T-helper 9 cell (primary cell): ENCODE measurements at regions not wholly inside any gene's neighbourhood (a gene's known extent, or its start where the extent isn't known, plus 50 kb on each side); places are given as distances from the start of the nearest gene placed in this dataset.

Experiments used
- DNase-seq: peaks from one replicate; pipeline ENCODE4 v3.0.0-alpha.2; 2020

- no peak for DNase-seq
These were observed 424.8 kb downstream of the KIF20B start for GRCh38 chr10:90126256-90126595.

- DNase-seq = no peak
These were observed 429.1 kb downstream of the KIF20B start for GRCh38 chr10:90130321-90131086.

GRCh38 chr10:90133606-90134005 lies 432.2 kb downstream of the KIF20B start:
- DNase-seq = no peak

GRCh38 chr10:90136731-90137316 lies 435.4 kb downstream of the KIF20B start:
- no peak for DNase-seq

GRCh38 chr10:90138844-90139243 lies 437.5 kb downstream of the KIF20B start:
- no peak for DNase-seq

- no peak for DNase-seq
These were observed 440.4 kb downstream of the KIF20B start for GRCh38 chr10:90141791-90142190.

- DNase-seq = no peak
These were observed 442.5 kb downstream of the KIF20B start for GRCh38 chr10:90143937-90144336.

GRCh38 chr10:90148116-90148855 lies 446.9 kb downstream of the KIF20B start:
- no peak for DNase-seq

GRCh38 chr10:90149563-90149962 lies 448.2 kb downstream of the KIF20B start:
- DNase-seq = no peak

GRCh38 chr10:90162271-90162853 lies 461.0 kb downstream of the KIF20B start:
- DNase-seq = no peak

- no peak for DNase-seq
These were observed 466.0 kb downstream of the KIF20B start for GRCh38 chr10:90167174-90168064.

- no peak for DNase-seq
These were observed 466.9 kb downstream of the KIF20B start for GRCh38 chr10:90168244-90168643.

GRCh38 chr10:90171014-90171722 lies 469.8 kb downstream of the KIF20B start:
- no peak for DNase-seq

- no peak for DNase-seq
These were observed 473.1 kb downstream of the KIF20B start for GRCh38 chr10:90174531-90174930.

- DNase-seq = no peak
These were observed 473.8 kb downstream of the KIF20B start for GRCh38 chr10:90175161-90175681.

- no peak for DNase-seq
These were observed 478.5 kb downstream of the KIF20B start for GRCh38 chr10:90179696-90180407.

- no peak for DNase-seq
These were observed 479.7 kb downstream of the KIF20B start for GRCh38 chr10:90180886-90181691.

- DNase-seq = no peak
These were observed 491.4 kb downstream of the KIF20B start for GRCh38 chr10:90192825-90193224.

GRCh38 chr10:90193240-90193985 lies 492.0 kb downstream of the KIF20B start:
- DNase-seq = no peak
